GM19324 (cell line): ENCODE measurements at regions not wholly inside any gene's neighbourhood (a gene's known extent, or its start where the extent isn't known, plus 50 kb on each side); places are given as distances from the start of the nearest gene placed in this dataset.

Experiments
- ATAC-seq: cut with Tn5 transposase; IDR thresholded peaks from one replicate; pipeline ENCODE4 v1.9.1; 2021; ENCODE audit warnings: mild to moderate bottlenecking, moderate library complexity; ENCODE audit not compliant: unreplicated experiment, low FRiP score

DNA sequence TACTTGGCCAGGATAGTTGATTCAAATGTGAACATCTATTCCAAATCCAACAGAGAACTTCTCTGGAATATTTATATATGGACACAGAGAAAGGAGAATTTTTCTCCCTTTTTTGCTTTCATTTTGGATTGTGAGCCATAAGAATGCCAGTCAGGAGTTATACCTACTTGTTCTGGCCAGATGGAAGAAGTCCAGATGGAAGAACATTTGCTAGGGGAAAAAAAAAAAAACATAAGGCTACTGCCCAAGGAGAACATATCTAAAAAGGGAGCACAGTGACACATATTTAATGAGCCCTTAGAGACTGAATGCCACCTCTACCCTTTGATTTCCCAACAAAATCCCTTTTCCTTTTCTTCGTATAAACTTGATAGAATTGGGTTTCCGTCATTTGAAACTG is 61.7 kb upstream of the PPP2R2B start:
- ATAC-seq = no peak

DNA sequence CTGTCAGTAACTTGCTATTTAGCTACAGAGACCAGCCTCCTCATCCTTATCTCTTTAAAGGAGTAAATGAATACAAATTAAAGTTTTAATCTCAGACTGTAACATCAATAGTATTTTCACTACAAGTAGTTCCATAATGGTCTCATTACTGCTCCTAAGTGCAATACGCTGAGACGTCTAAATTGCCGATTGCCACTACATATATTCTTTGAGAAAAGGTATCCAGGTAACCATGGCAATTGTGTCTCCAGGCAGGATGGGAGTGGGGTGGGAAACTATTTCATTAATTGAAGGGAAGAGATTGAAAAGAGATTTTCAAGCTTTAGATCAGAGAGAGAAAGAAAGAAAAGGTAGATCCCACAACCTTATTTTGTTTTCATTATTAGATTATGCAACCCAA is 65.5 kb upstream of the PPP2R2B start:
- ATAC-seq = no peak

DNA sequence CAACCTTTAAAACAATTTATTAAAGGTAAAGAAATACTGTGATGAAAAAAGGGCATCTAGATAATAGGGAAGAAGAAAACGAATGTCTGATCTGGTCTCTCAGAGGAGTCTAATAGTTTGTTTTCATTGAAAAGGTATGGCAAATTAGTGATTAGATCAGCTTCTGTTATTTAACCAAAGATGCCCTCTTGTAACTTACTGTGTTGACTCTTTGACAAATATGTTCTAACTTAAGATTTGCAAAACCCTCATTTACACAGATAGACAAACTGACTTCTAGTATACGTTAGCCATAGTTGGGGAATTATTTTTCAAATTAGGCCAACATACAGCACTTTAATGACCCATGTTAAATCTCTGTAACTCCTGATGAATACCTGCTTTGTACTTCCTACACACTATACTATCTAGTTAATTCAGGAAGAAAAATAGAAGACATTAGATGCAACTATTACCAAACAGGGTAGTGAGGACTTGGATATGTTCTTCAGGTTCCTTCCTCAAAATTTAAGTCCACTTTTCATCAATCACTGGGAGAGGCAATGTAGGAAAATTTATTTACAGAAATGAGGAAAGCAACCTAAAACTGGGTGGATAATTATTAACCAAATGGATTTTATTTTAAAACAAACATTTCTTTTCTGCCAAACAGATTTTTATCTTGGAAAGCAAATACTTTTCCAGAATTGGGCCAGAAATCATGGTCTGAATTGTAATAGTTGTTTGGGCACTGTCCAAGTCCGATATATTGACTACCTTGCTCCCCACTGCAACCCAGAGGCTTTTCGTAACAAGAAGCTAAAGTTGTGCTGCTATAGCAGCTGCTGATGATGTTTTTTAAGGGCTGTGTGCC is 66.4 kb upstream of the PPP2R2B start:
- no peak for ATAC-seq

DNA sequence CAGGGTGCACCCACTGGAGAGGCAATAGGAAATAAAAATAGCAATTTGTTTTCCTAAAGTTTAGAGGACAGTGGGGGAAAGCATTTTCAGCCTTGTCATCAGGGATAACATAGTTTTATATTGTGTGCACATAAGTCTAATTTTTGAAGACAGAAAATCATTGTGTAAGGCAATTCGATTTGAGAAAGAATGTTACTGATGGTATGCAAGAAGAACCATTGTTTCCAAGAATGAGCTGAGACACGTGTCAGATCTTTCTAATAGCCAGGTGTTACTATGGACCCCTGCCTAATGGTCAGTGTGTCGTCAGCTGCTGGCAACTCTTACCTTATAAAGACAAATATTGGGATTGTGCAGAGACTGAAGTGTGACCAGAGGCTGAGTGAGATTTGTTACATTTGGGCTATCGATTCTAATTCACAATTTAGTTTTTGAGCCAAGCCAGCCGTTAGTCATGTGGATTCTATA is 67.1 kb upstream of the PPP2R2B start:
- no peak for ATAC-seq

DNA sequence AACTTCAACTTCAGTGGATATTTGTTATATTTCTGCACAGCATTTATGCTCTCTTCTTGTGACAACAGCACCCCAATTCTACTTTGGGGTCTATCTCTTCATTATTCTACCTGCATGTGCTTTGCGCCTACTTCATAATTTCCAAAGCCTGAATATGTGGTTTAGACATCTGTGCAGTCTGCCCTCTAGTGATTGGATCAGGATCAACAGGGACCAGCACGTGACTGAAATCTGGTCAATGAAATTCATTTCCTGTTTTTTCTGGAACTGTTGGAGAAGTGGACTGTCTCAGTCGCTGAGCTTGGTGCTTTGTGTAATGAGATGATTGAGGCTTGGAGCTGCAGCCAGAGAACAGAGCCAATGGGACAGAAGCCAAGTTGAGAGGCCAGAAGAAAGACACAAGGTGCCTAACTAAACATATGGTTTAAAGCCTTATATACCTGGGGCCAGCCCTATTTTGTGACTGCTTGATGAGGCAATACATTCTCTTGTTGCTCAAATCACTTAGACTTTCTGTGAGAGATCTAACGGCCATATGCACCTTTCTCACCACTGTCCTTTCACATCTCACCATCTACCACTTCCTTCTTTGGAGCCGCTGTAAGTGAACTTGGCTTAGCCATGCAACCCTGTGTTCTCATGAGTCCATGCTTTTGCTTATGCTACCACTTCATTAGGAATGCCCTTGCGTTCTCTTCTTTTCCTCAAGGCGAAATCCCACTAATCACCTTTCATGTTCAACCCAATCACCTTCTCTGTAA is 68.8 kb upstream of the PPP2R2B start:
- ATAC-seq = no peak

DNA sequence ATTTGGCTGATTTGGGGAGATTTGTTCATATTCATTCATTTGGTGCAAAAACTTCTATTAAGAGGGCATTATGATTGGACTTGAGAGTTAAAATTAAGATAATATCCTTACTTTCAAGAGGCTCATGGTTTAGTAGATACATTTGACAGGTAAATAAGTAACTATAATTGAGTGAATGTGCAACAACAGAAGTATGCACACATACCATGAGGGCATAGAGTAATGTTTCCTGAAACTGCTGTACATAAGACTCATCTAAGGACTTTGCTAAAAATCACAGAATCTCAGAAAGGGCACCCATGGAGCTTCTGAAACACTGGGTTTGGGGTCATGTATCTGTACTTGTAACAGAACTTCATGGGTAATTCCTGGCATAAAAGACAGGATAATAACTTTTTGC is 70.1 kb upstream of the PPP2R2B start:
- no peak for ATAC-seq

DNA sequence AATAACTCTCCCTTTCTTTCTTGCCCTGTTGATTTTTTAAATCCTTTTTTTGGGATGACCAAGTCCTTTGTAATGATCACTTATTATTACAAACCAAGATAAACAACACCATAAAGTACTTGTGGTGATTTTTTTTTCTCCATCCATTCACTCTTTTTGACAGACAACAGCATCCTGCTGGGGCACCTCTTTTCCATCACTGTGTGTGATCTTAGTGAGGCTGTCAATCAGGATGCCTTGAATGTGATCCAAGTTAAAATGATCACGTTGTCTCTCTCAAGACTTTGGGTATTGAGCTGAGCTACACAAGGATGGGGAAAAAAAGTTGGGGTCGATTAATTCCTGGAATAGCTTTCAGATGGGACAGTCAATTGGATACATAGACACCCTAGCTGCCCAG is 73.6 kb upstream of the PPP2R2B start:
- ATAC-seq = no peak

DNA sequence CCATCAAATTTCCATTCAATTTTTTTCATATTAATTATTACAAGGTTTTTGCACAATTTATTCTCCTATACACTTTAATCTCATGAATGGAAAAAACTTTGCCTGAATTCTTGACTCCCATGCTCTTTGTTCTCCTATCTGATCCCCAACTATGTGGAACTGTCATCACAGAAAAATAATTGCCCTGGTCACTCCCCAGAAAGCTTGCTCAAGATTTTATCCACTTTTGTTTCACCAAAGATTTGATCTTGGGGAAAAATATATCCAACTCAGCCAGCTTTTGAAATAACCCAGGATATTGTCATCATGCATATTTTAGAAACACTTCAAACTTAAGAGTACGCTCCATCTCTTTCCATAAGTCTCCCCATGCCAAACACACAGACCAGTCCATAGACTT is 77.7 kb upstream of the PPP2R2B start:
- no peak for ATAC-seq

DNA sequence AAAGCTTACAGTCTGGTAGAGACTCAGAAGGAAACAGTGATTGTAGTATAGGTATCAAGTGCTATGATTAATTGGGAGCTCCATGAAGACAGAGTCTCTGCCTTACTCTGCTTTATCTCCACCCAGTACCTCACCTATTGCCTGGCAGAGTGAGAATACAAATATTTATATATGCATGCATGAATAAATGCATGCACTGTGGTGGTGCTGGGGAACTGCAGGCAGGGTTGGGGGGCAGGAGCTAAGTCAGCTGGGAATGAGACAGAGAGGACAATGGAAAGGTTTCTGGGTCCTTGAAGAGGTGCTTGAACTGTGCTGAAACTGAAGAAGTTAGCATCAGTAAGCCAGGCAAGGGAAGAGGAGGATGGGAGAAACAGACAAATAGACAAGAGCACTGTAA is 80.8 kb upstream of the PPP2R2B start:
- no peak for ATAC-seq

DNA sequence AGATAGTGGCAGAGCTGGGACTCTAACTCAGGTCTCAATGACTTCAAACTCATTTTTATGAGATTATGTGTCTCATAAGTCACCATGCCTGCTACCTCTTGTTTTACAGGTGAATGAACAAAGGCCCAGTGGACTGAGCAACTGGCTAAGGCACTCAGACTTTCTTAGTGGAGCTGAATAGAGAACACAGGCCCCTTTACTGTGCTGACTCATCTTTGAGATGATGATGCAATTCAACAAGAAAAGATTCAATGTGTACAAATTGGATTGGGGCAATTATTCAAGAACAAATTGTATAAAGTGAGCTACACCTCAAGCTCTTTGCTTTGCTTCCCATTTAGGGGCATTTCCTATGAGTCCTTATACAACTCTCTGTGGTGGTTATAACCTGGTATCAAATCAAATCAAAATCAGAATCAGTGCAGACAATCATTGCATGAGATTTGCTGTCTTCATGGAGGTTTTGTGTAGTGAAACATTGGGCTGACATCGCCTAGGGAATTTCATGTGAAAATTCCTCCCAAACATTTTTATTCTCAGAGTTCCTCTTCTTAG is 84.3 kb upstream of the PPP2R2B start:
- no peak for ATAC-seq

DNA sequence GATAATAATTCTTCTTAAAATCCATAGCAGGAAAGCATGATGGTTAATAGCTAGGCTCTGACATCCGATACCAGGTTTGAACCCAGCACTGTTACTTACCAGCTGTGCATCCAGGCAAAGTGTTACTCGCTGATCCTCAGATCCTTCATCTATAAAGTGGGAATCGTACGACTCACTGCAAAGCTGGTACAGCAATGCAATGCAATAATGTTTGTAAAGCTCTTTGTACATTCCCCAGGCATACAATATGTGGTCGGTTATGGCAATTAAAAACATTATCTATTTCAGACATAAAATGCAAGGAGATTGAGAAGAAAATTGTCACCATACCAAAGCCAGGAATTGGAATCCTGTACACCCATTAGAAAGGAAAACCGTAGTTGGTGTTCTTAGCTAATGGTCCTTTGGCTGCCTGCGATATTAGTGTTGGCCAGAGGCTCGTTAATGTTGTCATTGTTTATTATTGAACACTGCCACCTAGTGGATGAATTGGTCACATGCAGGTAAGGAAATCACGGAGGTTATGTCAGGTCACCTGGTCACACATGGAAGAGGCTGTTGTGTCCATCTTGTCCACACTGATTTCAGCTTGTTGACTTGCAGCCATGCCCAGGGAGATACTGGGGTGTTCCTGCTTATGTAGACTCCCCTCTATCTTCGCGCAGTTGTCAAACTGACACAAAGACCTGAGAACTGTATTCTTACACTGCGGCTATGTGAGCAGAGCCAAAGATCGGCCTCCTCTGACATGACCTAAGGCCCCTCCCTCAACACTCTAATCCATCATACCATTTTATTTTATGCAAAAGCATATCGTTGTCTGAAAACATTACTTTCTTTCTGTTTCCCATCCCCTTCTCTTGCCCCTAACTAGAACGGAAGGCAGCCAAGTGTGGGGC is 87.5 kb upstream of the PPP2R2B start:
- peak; percentile 95 for ATAC-seq

DNA sequence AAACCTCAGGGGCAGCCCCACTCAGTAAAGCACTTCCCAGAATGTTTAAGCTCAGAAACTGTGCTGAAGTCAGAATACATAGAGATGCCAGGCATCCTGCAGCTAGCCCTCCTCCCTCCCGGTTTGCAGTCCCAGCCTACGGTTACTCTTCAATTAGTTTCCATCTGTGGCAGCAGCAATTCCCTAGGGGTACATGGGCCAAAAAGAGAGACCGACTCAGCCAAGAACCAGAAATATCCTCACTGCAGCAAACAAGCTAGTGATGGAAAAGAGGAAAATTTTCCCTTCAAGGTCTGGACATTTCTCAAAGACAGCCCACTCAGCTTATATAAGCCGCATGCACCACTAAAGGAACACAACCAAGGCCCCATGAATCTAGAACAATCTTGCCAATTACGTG is 89.1 kb upstream of the PPP2R2B start:
- no peak for ATAC-seq

DNA sequence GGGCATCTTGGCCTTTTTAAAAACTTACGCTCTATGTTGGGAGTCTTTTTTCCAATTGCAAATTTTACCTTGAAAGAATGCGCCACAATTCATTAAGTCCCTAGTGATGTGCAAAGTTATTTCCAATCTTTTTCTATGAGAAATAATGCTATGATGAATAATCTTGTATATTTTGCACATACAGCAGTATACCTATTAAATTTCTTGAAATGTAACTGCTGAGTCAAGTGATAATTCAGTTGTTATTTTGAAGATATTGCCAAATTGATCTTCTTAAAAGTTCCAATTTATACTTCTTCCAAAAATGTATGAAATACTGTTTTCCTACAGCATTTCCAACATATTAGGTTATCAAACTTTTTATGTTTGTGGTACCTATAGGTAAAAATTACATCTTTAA is 92.8 kb upstream of the PPP2R2B start:
- ATAC-seq = no peak

DNA sequence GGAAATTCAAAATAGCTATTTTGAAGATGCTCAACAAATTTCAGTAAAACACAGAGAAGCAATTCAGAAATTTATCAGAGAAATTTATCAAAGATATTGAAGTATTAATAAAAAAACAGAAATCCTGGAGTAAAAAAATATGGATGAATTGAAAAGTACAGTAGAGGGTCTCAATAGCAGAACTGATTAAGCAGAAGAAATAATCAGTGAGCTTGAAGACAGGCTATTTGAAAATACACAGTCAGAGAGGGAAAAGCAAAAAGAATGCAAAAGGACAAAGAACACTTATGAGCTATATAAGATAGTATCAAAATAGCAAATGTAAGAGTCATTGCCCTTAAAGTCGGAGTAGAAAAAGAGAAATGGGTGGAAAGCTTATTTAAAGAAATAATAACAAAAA is 107.9 kb upstream of the PPP2R2B start:
- no peak for ATAC-seq

DNA sequence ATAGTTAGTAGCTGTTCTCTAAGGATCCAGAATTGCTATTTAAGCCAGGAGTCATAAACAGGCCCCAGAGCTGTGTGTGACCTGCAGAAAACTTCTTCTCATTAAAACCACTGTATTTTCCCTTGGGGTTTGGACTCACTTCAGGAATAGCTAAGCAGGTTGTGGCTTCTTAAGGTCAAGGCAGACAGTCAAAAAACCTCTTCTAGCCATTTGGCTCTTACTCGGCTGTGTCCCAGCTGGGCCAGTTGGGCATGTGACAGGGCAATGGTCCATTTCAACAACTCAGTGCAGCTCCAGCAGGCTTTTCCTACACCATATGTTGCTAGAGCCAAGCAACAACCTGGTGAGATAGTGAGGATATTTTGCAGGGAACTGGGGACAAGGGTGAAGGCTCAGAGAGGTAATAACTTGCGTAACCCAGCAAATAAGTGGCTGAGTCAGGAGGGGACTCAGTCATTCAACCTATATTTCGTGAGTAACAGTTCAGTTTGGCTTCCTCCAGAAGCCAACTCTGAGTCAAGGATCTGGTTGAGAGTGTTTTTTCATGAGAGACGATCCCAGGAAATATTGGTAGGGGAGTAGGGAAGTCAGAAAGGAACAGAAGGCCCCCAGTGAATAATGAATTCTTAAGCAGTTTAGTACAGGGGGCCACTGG is 115.4 kb upstream of the PPP2R2B start:
- no peak for ATAC-seq

DNA sequence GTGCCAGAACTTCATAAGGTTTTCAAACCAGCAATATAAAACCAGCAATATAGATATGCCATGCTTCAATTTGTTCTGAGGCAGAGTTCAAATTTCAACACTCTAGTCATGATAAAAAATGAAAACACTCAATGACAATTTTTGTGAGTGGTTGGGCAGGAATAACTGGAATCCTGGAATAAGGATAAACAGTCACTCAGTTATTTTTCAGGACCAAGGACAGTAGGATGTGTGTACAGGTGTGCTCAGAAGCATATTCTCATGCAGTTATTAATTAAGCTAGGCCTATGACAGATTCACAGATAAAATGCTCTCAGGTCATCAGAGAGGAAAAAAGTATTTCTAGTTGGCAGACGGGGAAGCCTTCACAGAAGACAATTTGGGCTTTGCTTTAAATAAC is 117.3 kb upstream of the PPP2R2B start:
- ATAC-seq = no peak

DNA sequence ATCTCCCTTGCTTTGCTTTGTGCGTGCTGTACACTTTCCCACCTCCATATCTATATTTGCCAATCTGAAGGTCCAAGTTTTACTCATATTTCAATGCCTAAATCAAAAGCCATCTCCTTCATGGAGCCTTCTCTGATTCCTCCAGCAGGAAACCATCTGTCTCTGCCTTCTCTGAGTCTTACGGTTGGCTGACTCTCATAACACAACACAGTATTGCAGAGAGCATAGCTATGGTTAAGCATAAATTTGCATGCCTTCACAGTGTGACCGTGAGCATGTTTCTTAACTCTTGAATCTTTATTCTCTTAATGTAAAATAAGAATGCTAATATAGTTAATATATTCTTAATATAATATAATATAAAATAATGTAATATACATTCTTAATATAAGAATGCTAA is 136.8 kb upstream of the PPP2R2B start:
- ATAC-seq = no peak

DNA sequence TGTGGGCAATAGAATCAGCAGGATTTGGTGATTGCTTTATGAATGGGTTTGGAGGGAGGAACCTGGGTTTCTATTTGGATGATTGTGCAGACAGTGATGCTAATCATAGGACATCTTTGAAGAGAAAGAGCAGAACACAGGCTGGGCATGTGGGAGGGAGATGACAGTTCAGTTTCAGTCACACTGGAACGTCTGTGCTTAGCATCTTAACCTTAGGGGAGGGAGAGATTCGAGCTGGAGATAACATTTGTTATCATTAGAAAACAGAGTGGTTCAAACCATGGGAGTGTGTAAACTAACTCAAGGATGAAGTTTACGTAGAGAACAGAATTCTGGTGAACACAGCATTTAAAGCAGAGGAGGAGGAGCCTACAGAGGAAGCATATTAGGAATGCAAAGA is 138.6 kb upstream of the PPP2R2B start:
- ATAC-seq = no peak

DNA sequence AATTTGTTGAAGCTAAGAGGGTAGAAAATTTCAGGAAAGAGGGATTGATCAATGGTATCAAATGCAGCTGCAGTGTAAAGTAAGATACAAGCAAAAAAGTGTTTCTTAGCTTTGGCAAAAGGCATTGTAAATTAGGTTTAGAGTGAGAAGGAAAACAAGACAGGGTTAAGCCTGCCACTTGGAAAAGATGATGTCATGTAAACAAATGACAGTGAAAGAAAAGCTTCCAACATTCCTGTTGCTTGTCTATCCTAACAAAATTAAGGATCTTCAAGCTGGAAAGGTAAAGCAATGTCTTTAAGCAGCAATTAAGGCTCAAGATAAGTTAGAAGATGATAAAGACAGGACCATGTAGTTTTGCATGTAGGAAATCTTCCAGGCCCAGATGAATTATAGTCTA is 139.1 kb upstream of the PPP2R2B start:
- no peak for ATAC-seq

DNA sequence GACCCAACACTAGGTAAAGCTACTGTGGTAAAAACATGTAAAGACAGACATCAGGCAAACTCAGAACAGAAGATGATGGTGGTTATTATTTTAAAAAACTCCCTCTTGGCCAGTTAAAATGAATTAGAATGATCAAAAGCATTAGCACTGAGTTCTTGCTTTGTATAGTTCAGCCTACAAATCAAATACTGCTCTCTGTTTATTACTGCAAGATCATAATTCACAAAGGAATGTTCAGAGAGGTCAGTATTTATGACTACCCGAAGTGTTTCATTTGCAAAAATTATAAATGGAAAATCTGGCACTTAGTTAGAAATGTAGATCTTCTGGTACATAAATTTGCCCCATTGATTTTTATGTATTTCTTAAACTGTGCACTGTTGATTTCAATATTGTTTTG is 140.3 kb upstream of the PPP2R2B start:
- ATAC-seq = no peak
